Lower lobe of right lung (tissue), 2 donors: ENCODE measurements at regions not wholly inside any gene's neighbourhood (a gene's known extent, or its start where the extent isn't known, plus 50 kb on each side); places are given as distances from the start of the nearest gene placed in this dataset.

Experiments used
- ATAC-seq, 2 donors: fragments of 200-7000 bp; cut with Tn5 transposase; one replicate each; pipeline ENCODE4 v1.9.1; 2020 to 2022; ENCODE audit warnings: mild to moderate bottlenecking in 2 of 2, moderate library complexity in 2 of 2
- DNase-seq: peaks from one replicate; pipeline ENCODE4 v3.0.0-alpha.2; 2020
- H3K27ac ChIP-seq: fragments of 200-600 bp; one replicate; pipeline ENCODE4 v1.8.0; 2022
- H3K27me3 ChIP-seq: fragments of 200-600 bp; one replicate; pipeline ENCODE4 v1.8.0; 2022; ENCODE audit warnings: low read depth
- H3K36me3 ChIP-seq: fragments of 200-600 bp; one replicate; pipeline ENCODE4 v1.8.0; 2022; ENCODE audit warnings: mild to moderate bottlenecking
- H3K4me1 ChIP-seq: fragments of 200-600 bp; one replicate; pipeline ENCODE4 v1.8.0; 2022
- H3K4me3 ChIP-seq: fragments of 200-600 bp; one replicate; pipeline ENCODE4 v1.8.0; 2022; ENCODE audit warnings: mild to moderate bottlenecking
- H3K9me3 ChIP-seq: fragments of 200-600 bp; one replicate; pipeline ENCODE4 v1.8.0; 2022
- CTCF ChIP-seq: fragments of 200-600 bp; IDR thresholded peaks from one replicate; pipeline ENCODE4 v1.8.0; 2022; ENCODE audit warnings: antibody characterized with exemption, mild to moderate bottlenecking
- intact Hi-C: fragments of 100-400 bp; cut with DNase I; formaldehyde crosslinking; loops from one replicate; pipeline ENCODE4 v1.11.0; 2022
- donor health status: DM: no; HTN: yes; CAD: no; lungs with severe emphysema.

- peaks cover under 1% of the 10 kb centered on the region for H3K27me3 ChIP-seq
- no peak overlapping the region for H3K27ac ChIP-seq
- no peak for ATAC-seq
- DNase-seq = no peak
- TF ChIP-seq CTCF = no peak
- no peak overlapping the region for H3K4me3 ChIP-seq
- H3K4me1 ChIP-seq = no peaks in the 10 kb centered on the region
- H3K36me3 ChIP-seq = no peaks in the 10 kb centered on the region
- no peaks in the 10 kb centered on the region for H3K9me3 ChIP-seq
- intact Hi-C loops = no loop called here
These were observed 166.9 kb upstream of the SP4 start for GRCh38 chr7:21260939-21261338.

- Histone ChIP-seq H3K36me3 (no peaks in the 10 kb centered on the region), H3K27ac (no peak overlapping the region), H3K9me3 (no peaks in the 10 kb centered on the region), H3K27me3 (no peaks in the 10 kb centered on the region), H3K4me1 (no peaks in the 10 kb centered on the region), H3K4me3 (no peak overlapping the region)
- peak; percentile 45 to 66 for ATAC-seq
- intact Hi-C loops = no loop called here
- peak; percentile 39 for TF ChIP-seq CTCF
- no peak for DNase-seq
These were observed 166.0 kb upstream of the SP4 start for GRCh38 chr7:21261627-21262594.

GRCh38 chr7:21269021-21269420, 158.9 kb upstream of the SP4 start:
- no peaks in the 10 kb centered on the region for H3K4me1 ChIP-seq
- DNase-seq = no peak
- no peak for TF ChIP-seq CTCF
- ATAC-seq = no peak
- H3K27me3 ChIP-seq = no peaks in the 10 kb centered on the region
- intact Hi-C loops = no loop called here
- H3K27ac ChIP-seq = no peak overlapping the region
- no peaks in the 10 kb centered on the region for H3K9me3 ChIP-seq
- no peaks in the 10 kb centered on the region for H3K36me3 ChIP-seq
- no peak overlapping the region for H3K4me3 ChIP-seq

GRCh38 chr7:21276471-21277035, 151.3 kb upstream of the SP4 start:
- intact Hi-C loops = no loop called here
- H3K27ac ChIP-seq = no peak overlapping the region
- no peak for TF ChIP-seq CTCF
- H3K4me1 ChIP-seq = no peaks in the 10 kb centered on the region
- ATAC-seq = no peak
- no peaks in the 10 kb centered on the region for H3K9me3 ChIP-seq
- no peaks in the 10 kb centered on the region for H3K36me3 ChIP-seq
- no peak for DNase-seq
- H3K27me3 ChIP-seq = no peaks in the 10 kb centered on the region
- no peak overlapping the region for H3K4me3 ChIP-seq

GRCh38 chr7:21278944-21279343, 148.9 kb upstream of the SP4 start:
- Histone ChIP-seq H3K36me3 (no peaks in the 10 kb centered on the region), H3K4me1 (no peaks in the 10 kb centered on the region), H3K9me3 (no peaks in the 10 kb centered on the region), H3K27me3 (no peaks in the 10 kb centered on the region), H3K4me3 (no peak overlapping the region), H3K27ac (no peak overlapping the region)
- no peak for TF ChIP-seq CTCF
- DNase-seq (no peak), ATAC-seq (no peak)
- intact Hi-C loops = no loop called here
